ENCODE measurements at regions not wholly inside any gene's neighbourhood (a gene's known extent, or its start where the extent isn't known, plus 50 kb on each side); places are given as distances from the start of the nearest gene placed in this dataset.

- Histone ChIP-seq H3K27ac (ENCODE audit: extremely low read depth, low read depth, low read length) (no peak overlapping the region), H3K36me3 (ENCODE audit: control insufficient read depth in 2 of 2, insufficient read depth in 1 of 2, low read length in 2 of 2) (no peaks in the 10 kb centered on the region), H3K9me3 (ENCODE audit: control insufficient read depth, insufficient read depth, low read depth, low read length) (no peaks in the 10 kb centered on the region), H3K4me3 (ENCODE audit: low read depth, low read length) (no peak overlapping the region), H3K4me1 (ENCODE audit: control insufficient read depth, insufficient read depth, low read length) (no peaks in the 10 kb centered on the region)
- ChIA-PET POLR2A (no interaction called here), CTCF (no interaction called here)
- no peak for TF ChIP-seq ZNF16 (tag by site-specific recombination; IDR thresholded peaks at IDR 0.05; ENCODE audit: low read depth)
- no peak for TF ChIP-seq ZNF140 (tag by site-specific recombination; IDR thresholded peaks at IDR 0.05)
- TF ChIP-seq OSR2 (tag by site-specific recombination; IDR thresholded peaks at IDR 0.05) = no peak
- no peak for TF ChIP-seq BCL6B (tag by site-specific recombination; IDR thresholded peaks at IDR 0.05)
- no peak for TF ChIP-seq OVOL3 (tag by site-specific recombination; IDR thresholded peaks at IDR 0.05)
- no peak for TF ChIP-seq TSHZ1 (tag by site-specific recombination; IDR thresholded peaks at IDR 0.05; ENCODE audit: borderline replicate concordance)
- no peak for TF ChIP-seq IKZF3 (tag by site-specific recombination; IDR thresholded peaks at IDR 0.05)
These were observed 829.7 kb downstream of the PCDH17 start for GRCh38 chr13:58461217-58461616.

- H3K4me1 ChIP-seq (ENCODE audit: control insufficient read depth, insufficient read depth, low read length) = no peaks in the 10 kb centered on the region
- ChIA-PET CTCF (no interaction called here), POLR2A (no interaction called here)
- no peak overlapping the region for H3K27ac ChIP-seq (ENCODE audit: extremely low read depth, low read depth, low read length)
- TF ChIP-seq ZNF138 (tag by site-specific recombination; IDR thresholded peaks at IDR 0.05; ENCODE audit: borderline replicate concordance) (no peak), PRDM10 (tag by site-specific recombination; IDR thresholded peaks at IDR 0.05) (no peak), ZNF202 (tag by site-specific recombination; IDR thresholded peaks at IDR 0.05; ENCODE audit: borderline replicate concordance) (no peak), ZNF132 (tag by site-specific recombination; IDR thresholded peaks at IDR 0.05; ENCODE audit: borderline replicate concordance) (no peak), ZFP3 (tag by site-specific recombination; IDR thresholded peaks at IDR 0.05; ENCODE audit: low read depth) (no peak), ZNF558 (tag by site-specific recombination; IDR thresholded peaks at IDR 0.05) (no peak), PRDM4 (tag by site-specific recombination; IDR thresholded peaks at IDR 0.05) (no peak), ZNF341 (tag by site-specific recombination; IDR thresholded peaks at IDR 0.05; ENCODE audit: low read depth) (no peak), ZFHX2 (tag by site-specific recombination; conservative IDR thresholded peaks at IDR 0.05) (no peak), ZNF184 (tag by site-specific recombination; IDR thresholded peaks at IDR 0.05) (no peak), SALL2 (tag by site-specific recombination; IDR thresholded peaks at IDR 0.05; ENCODE audit: borderline replicate concordance) (no peak)
- no peaks in the 10 kb centered on the region for H3K9me3 ChIP-seq (ENCODE audit: control insufficient read depth, insufficient read depth, low read depth, low read length)
- H3K4me3 ChIP-seq (ENCODE audit: low read depth, low read length) = no peak overlapping the region
- H3K36me3 ChIP-seq (ENCODE audit: control insufficient read depth in 2 of 2, insufficient read depth in 1 of 2, low read length in 2 of 2) = no peaks in the 10 kb centered on the region
These were observed 832.3 kb downstream of the PCDH17 start for GRCh38 chr13:58463841-58464240.

All from HEK293 (cell line).